Stimulated activated CD8-positive, alpha-beta memory T cell treated with anti-CD3 and anti-CD28 coated beads, Interleukin-4, amount 100 ng/mL, for 24 hours (primary cell): ENCODE measurements at regions not wholly inside any gene's neighbourhood (a gene's known extent, or its start where the extent isn't known, plus 50 kb on each side); places are given as distances from the start of the nearest gene placed in this dataset.

ENCODE experiments used
- DNase-seq: peaks from one replicate; pipeline ENCODE4 v3.0.0-alpha.2; 2020; ENCODE audit warnings: low read depth

- no peak for DNase-seq
These were observed 107.8 kb upstream of the NR4A3 start for GRCh38 chr9:99713838-99714306.

GRCh38 chr9:99718631-99719030 is 103.1 kb upstream of the NR4A3 start:
- no peak for DNase-seq

GRCh38 chr9:99720455-99721050 is 101.1 kb upstream of the NR4A3 start:
- no peak for DNase-seq

- no peak for DNase-seq
These were observed 99.8 kb upstream of the NR4A3 start for GRCh38 chr9:99721898-99722297.

- no peak for DNase-seq
These were observed 98.8 kb upstream of the NR4A3 start for GRCh38 chr9:99722877-99723276.

- no peak for DNase-seq
These were observed 97.0 kb upstream of the NR4A3 start for GRCh38 chr9:99724640-99725039.

GRCh38 chr9:99725852-99726251 is 95.8 kb upstream of the NR4A3 start:
- no peak for DNase-seq

GRCh38 chr9:99726758-99727157 is 94.9 kb upstream of the NR4A3 start:
- no peak for DNase-seq

GRCh38 chr9:99730062-99730461 is 91.6 kb upstream of the NR4A3 start:
- DNase-seq: no peak

GRCh38 chr9:99731950-99732349 is 89.7 kb upstream of the NR4A3 start:
- no peak for DNase-seq

- DNase-seq: no peak
These were observed 89.0 kb upstream of the NR4A3 start for GRCh38 chr9:99732715-99733114.

GRCh38 chr9:99735041-99735440 is 86.6 kb upstream of the NR4A3 start:
- no peak for DNase-seq

GRCh38 chr9:99736291-99736690 is 85.4 kb upstream of the NR4A3 start:
- no peak for DNase-seq

- DNase-seq: no peak
These were observed 84.0 kb upstream of the NR4A3 start for GRCh38 chr9:99737649-99738048.

- no peak for DNase-seq
These were observed 78.7 kb upstream of the NR4A3 start for GRCh38 chr9:99743006-99743405.

- DNase-seq: no peak
These were observed 78.2 kb upstream of the NR4A3 start for GRCh38 chr9:99743455-99743854.

- DNase-seq: no peak
These were observed 77.6 kb upstream of the NR4A3 start for GRCh38 chr9:99744132-99744531.

GRCh38 chr9:99745085-99745484 is 76.6 kb upstream of the NR4A3 start:
- no peak for DNase-seq

- DNase-seq: no peak
These were observed 75.3 kb upstream of the NR4A3 start for GRCh38 chr9:99746406-99746805.

- no peak for DNase-seq
These were observed 73.4 kb upstream of the NR4A3 start for GRCh38 chr9:99748266-99748665.

- DNase-seq: no peak
These were observed 73.0 kb upstream of the NR4A3 start for GRCh38 chr9:99748676-99749075.

- no peak for DNase-seq
These were observed 72.0 kb upstream of the NR4A3 start for GRCh38 chr9:99749641-99750040.

GRCh38 chr9:99750526-99750925 is 71.2 kb upstream of the NR4A3 start:
- no peak for DNase-seq

GRCh38 chr9:99752417-99753109 is 69.1 kb upstream of the NR4A3 start:
- no peak for DNase-seq
